ENCODE measurements at regions not wholly inside any gene's neighbourhood (a gene's known extent, or its start where the extent isn't known, plus 50 kb on each side); places are given as distances from the start of the nearest gene placed in this dataset.

DNA sequence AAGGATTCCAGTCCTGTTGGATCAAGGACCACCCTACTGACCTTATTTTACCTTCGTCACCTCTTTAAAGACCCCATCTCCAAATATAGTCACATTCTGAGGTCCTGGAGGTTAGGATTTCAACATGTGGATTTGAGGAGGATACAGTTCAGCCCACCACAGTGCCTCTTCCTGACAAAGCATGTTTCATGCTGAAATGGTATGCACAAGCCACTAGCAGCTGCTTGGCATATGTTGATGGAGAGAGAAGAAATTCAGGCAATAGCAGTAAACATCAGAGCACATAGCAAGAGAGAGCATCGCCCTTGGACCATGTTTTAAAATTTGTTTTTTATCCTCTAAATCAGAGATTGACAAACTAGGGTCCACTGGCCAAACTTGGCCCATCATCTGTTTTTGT is 172.1 kb downstream of the PRKX start:
- no peak for TF ChIP-seq EP300 (IDR thresholded peaks at IDR 0.05)
- TF ChIP-seq, protein P1, sequence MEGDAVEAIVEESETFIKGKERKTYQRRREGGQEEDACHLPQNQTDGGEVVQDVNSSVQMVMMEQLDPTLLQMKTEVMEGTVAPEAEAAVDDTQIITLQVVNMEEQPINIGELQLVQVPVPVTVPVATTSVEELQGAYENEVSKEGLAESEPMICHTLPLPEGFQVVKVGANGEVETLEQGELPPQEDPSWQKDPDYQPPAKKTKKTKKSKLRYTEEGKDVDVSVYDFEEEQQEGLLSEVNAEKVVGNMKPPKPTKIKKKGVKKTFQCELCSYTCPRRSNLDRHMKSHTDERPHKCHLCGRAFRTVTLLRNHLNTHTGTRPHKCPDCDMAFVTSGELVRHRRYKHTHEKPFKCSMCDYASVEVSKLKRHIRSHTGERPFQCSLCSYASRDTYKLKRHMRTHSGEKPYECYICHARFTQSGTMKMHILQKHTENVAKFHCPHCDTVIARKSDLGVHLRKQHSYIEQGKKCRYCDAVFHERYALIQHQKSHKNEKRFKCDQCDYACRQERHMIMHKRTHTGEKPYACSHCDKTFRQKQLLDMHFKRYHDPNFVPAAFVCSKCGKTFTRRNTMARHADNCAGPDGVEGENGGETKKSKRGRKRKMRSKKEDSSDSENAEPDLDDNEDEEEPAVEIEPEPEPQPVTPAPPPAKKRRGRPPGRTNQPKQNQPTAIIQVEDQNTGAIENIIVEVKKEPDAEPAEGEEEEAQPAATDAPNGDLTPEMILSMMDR (IDR thresholded peaks at IDR 0.05) = no peak
